ENCODE measurements at regions not wholly inside any gene's neighbourhood (a gene's known extent, or its start where the extent isn't known, plus 50 kb on each side); places are given as distances from the start of the nearest gene placed in this dataset.

GRCh38 chr2:173656086-173656485 lies 301.4 kb downstream of the CDCA7 start:
- CTCF ChIA-PET (ENCODE audit: partially characterized antibody) = no interaction called here
- TF ChIP-seq TBP (IDR thresholded peaks at IDR 0.05; ENCODE audit: low read depth, low read length) (no peak), SP2 (IDR thresholded peaks at IDR 0.05; ENCODE audit: low read length) (no peak), PHF8 (conservative IDR thresholded peaks at IDR 0.05; ENCODE audit: low read depth, low read length) (no peak), POLR2AphosphoS5 (IDR thresholded peaks at IDR 0.05; ENCODE audit: low read depth, low read length) (no peak), KDM1A (IDR thresholded peaks at IDR 0.05; ENCODE audit: borderline replicate concordance, low read length) (no peak), ATF2 (IDR thresholded peaks at IDR 0.05; ENCODE audit: low read length) (no peak), RFX5 (IDR thresholded peaks at IDR 0.05; ENCODE audit: borderline replicate concordance, low read depth, low read length) (no peak), CHD1 (IDR thresholded peaks at IDR 0.05; ENCODE audit: low read depth, low read length) (no peak), SRF (IDR thresholded peaks at IDR 0.05; ENCODE audit: low read depth, low read length) (no peak), POU5F1 (IDR thresholded peaks at IDR 0.05; ENCODE audit: low read depth, low read length) (no peak), CBX5 (IDR thresholded peaks at IDR 0.05; ENCODE audit: low read depth, low read length) (no peak), TAF1 (IDR thresholded peaks at IDR 0.05; ENCODE audit: low read depth, low read length) (no peak), GABPA (IDR thresholded peaks at IDR 0.05; ENCODE audit: borderline replicate concordance, insufficient read depth, low read length) (no peak), FOSL1 (IDR thresholded peaks at IDR 0.05; ENCODE audit: insufficient read depth, low read depth, low read length) (no peak), SIX5 (IDR thresholded peaks at IDR 0.05; ENCODE audit: low read depth, low read length) (no peak)

More at GRCh38 chr2:173656086-173656485, 301.4 kb downstream of the CDCA7 start:
- no peaks in the 10 kb centered on the region for H3K79me1 ChIP-seq (ENCODE audit: low read depth, low read length)
- no peaks in the 10 kb centered on the region for H4K20me1 ChIP-seq (replicated peaks in 1 of 2; ENCODE audit: control insufficient read depth in 1 of 2, insufficient read depth in 2 of 2, low read length in 2 of 2)
- no peak overlapping the region for H2AK5ac ChIP-seq (ENCODE audit: low read depth, low read length)
- H3K4me1 ChIP-seq (replicated peaks in 1 of 4; ENCODE audit: control insufficient read depth in 3 of 4, insufficient read depth in 4 of 4, low read length in 3 of 4) = peaks cover 0 to 8% (median 3%) of the 10 kb centered on the region in 4 experiments; a peak in 4 of 7 replicates
- no peak overlapping the region for H3K4me2 ChIP-seq (ENCODE audit: insufficient read depth in 1 of 2, low read depth in 2 of 2, low read length in 2 of 2)
- POLR2A ChIA-PET (ENCODE audit: partially characterized antibody) = no interaction called here
- H3K4ac ChIP-seq (replicated peaks; ENCODE audit: insufficient read length, low read depth, low read length) = no peak overlapping the region
- no peak overlapping the region for H2BK20ac ChIP-seq (ENCODE audit: low read length)
- no peak overlapping the region for H2AFZ ChIP-seq (ENCODE audit: low read length)
- H4K8ac ChIP-seq (ENCODE audit: extremely low read depth, insufficient read depth, low read length) = no peak overlapping the region
- no peak overlapping the region for H4K91ac ChIP-seq (replicated peaks; ENCODE audit: insufficient read length, low read length)
- no peaks in the 10 kb centered on the region for H3K36me3 ChIP-seq (ENCODE audit: control insufficient read depth in 2 of 4, insufficient read depth in 4 of 4, low read length in 3 of 4)
- no peak overlapping the region for H3K4me3 ChIP-seq (ENCODE audit: extremely low read depth in 1 of 4, insufficient read depth in 2 of 4, low read depth in 3 of 4, low read length in 4 of 4)
- FAIRE-seq (no peak), DNase-seq (ENCODE audit: low read depth in 1 of 2, low spot score in 2 of 2) (no peak)
- no peak overlapping the region for H3K56ac ChIP-seq (replicated peaks; ENCODE audit: insufficient read length, low read depth, low read length)
- H2BK12ac ChIP-seq (ENCODE audit: low read depth, low read length) = no peak overlapping the region
- H2BK5ac ChIP-seq (ENCODE audit: low read depth, low read length) = no peak overlapping the region
- H3K27me3 ChIP-seq (replicated peaks in 1 of 4; ENCODE audit: control insufficient read depth in 3 of 4, extremely low read depth in 1 of 4, insufficient read depth in 3 of 4, low read length in 3 of 4) = no peaks in the 10 kb centered on the region
- no peaks in the 10 kb centered on the region for H3K9me3 ChIP-seq (ENCODE audit: insufficient read depth in 2 of 2, low read depth in 1 of 2, low read length in 1 of 2)
- no peak overlapping the region for H3K23ac ChIP-seq (ENCODE audit: insufficient read length)
- H3K9ac ChIP-seq (replicated peaks in 1 of 4; ENCODE audit: extremely low read depth in 1 of 4, low read depth in 3 of 4, low read length in 3 of 4) = no peak overlapping the region
- no peak overlapping the region for H4K5ac ChIP-seq (ENCODE audit: insufficient read length, low read depth, low read length)
- H3K18ac ChIP-seq (ENCODE audit: extremely low read depth, low read length) = no peak overlapping the region
- no peak overlapping the region for H2BK120ac ChIP-seq (replicated peaks; ENCODE audit: low read depth, low read length)
- H3K27ac ChIP-seq (ENCODE audit: low read depth, low read length) = no peak overlapping the region
- H3K14ac ChIP-seq (ENCODE audit: insufficient read length) = no peak overlapping the region
- no peaks in the 10 kb centered on the region for H3K23me2 ChIP-seq (ENCODE audit: low read depth, low read length)
- H3K79me2 ChIP-seq (ENCODE audit: control insufficient read depth in 1 of 2, insufficient read depth in 2 of 2, low read length in 2 of 2) = no peaks in the 10 kb centered on the region
- no peak overlapping the region for H2BK15ac ChIP-seq (ENCODE audit: low read length)
- 27% methylated on average over 1 of the region's 1 CpG; no CpG with 5 or more reads in 1 of the 2 experiments for WGBS, 2 experiments (ENCODE audit: extremely low coverage in 1 of 2, insufficient coverage in 1 of 2, insufficient read length in 1 of 2, insufficient replicate concordance in 2 of 2, low coverage in 1 of 2, low lambda C conversion rate in 2 of 2, missing lambda C conversion rate in 1 of 2)
